Parathyroid adenoma (tissue), 2 donors: ENCODE measurements at regions not wholly inside any gene's neighbourhood (a gene's known extent, or its start where the extent isn't known, plus 50 kb on each side); places are given as distances from the start of the nearest gene placed in this dataset.

Experiments used
- H2AFZ ChIP-seq: fragments of 300-600 bp; sonication (generic); one replicate; pipeline ENCODE4 v1.7.0; 2017; ENCODE audit warnings: antibody characterized with exemption, mild to moderate bottlenecking
- H3K27ac ChIP-seq: fragments of 300-600 bp; sonication (generic); one replicate; pipeline ENCODE4 v1.7.0; 2017
- H3K27me3 ChIP-seq: fragments of 300-600 bp; sonication (generic); one replicate; pipeline ENCODE4 v1.7.0; 2017; ENCODE audit warnings: low read length; ENCODE audit not compliant: control insufficient read depth, insufficient read depth
- H3K36me3 ChIP-seq: fragments of 300-600 bp; sonication (generic); one replicate; pipeline ENCODE4 v1.7.0; 2017; ENCODE audit warnings: low read length; ENCODE audit not compliant: control insufficient read depth, insufficient read depth
- H3K4me1 ChIP-seq: fragments of 300-600 bp; sonication (generic); one replicate; pipeline ENCODE4 v1.7.0; 2017; ENCODE audit warnings: control low read depth
- H3K4me2 ChIP-seq: fragments of 300-600 bp; sonication (generic); one replicate; pipeline ENCODE4 v1.7.0; 2017; ENCODE audit warnings: low read length
- H3K4me3 ChIP-seq: fragments of 300-600 bp; sonication (generic); one replicate; pipeline ENCODE4 v1.7.0; 2017; ENCODE audit warnings: low read depth, low read length
- H3K79me2 ChIP-seq: fragments of 300-600 bp; sonication (generic); one replicate; pipeline ENCODE4 v1.7.0; 2017; ENCODE audit warnings: control low read depth
- H3K9ac ChIP-seq: fragments of 300-600 bp; sonication (generic); one replicate; pipeline ENCODE4 v1.7.0; 2017; ENCODE audit warnings: mild to moderate bottlenecking
- H3K9me3 ChIP-seq: fragments of 300-600 bp; sonication (generic); one replicate; pipeline ENCODE4 v1.7.0; 2017; ENCODE audit warnings: low read length; ENCODE audit not compliant: control insufficient read depth
- CTCF ChIP-seq: fragments of 300-600 bp; sonication (generic); IDR thresholded peaks from one replicate; pipeline ENCODE4 v1.7.0; 2017; ENCODE audit warnings: antibody characterized with exemption, mild to moderate bottlenecking
- donor health status: primary hyperparathyroidism.

- Histone ChIP-seq H2AFZ (no peak overlapping the region), H3K4me3 (no peak overlapping the region), H3K27ac (no peak overlapping the region), H3K9ac (no peak overlapping the region), H3K4me2 (no peak overlapping the region), H3K4me1 (no peaks in the 10 kb centered on the region), H3K36me3 (no peaks in the 10 kb centered on the region), H3K79me2 (no peaks in the 10 kb centered on the region), H3K27me3 (no peaks in the 10 kb centered on the region), H3K9me3 (no peaks in the 10 kb centered on the region)
- no peak for TF ChIP-seq CTCF
Observed at GRCh38 chr9:16986556-16986955, 116.1 kb upstream of the BNC2 start.

- Histone ChIP-seq H3K4me3 (no peak overlapping the region), H3K27me3 (no peaks in the 10 kb centered on the region), H3K27ac (no peak overlapping the region), H2AFZ (no peak overlapping the region), H3K36me3 (no peaks in the 10 kb centered on the region), H3K4me2 (no peak overlapping the region), H3K4me1 (no peaks in the 10 kb centered on the region), H3K9ac (no peak overlapping the region), H3K79me2 (no peaks in the 10 kb centered on the region), H3K9me3 (no peaks in the 10 kb centered on the region)
- no peak for TF ChIP-seq CTCF
Observed at GRCh38 chr9:16985559-16986348, 115.3 kb upstream of the BNC2 start.

GRCh38 chr9:16982780-16983310 is 112.4 kb upstream of the BNC2 start:
- TF ChIP-seq CTCF = no peak
- H3K4me1 ChIP-seq = no peaks in the 10 kb centered on the region
- no peak overlapping the region for H3K9ac ChIP-seq
- no peaks in the 10 kb centered on the region for H3K9me3 ChIP-seq
- H3K79me2 ChIP-seq = no peaks in the 10 kb centered on the region
- no peak overlapping the region for H3K4me2 ChIP-seq
- no peaks in the 10 kb centered on the region for H3K36me3 ChIP-seq
- no peak overlapping the region for H2AFZ ChIP-seq
- no peaks in the 10 kb centered on the region for H3K27me3 ChIP-seq
- no peak overlapping the region for H3K4me3 ChIP-seq
- no peak overlapping the region for H3K27ac ChIP-seq

- Histone ChIP-seq H3K36me3 (no peaks in the 10 kb centered on the region), H3K27ac (no peak overlapping the region), H3K9ac (no peak overlapping the region), H3K9me3 (no peaks in the 10 kb centered on the region), H3K27me3 (no peaks in the 10 kb centered on the region), H3K4me1 (no peaks in the 10 kb centered on the region), H2AFZ (no peak overlapping the region), H3K79me2 (no peaks in the 10 kb centered on the region), H3K4me3 (no peak overlapping the region), H3K4me2 (no peak overlapping the region)
- TF ChIP-seq CTCF = no peak
Observed at GRCh38 chr9:16976427-16976826, 106.0 kb upstream of the BNC2 start.

GRCh38 chr9:16974436-16974835 is 104.0 kb upstream of the BNC2 start:
- Histone ChIP-seq H3K79me2 (no peaks in the 10 kb centered on the region), H3K27me3 (no peaks in the 10 kb centered on the region), H3K9me3 (no peaks in the 10 kb centered on the region), H2AFZ (no peak overlapping the region), H3K4me3 (no peak overlapping the region), H3K36me3 (no peaks in the 10 kb centered on the region), H3K4me2 (no peak overlapping the region), H3K9ac (no peak overlapping the region), H3K27ac (no peak overlapping the region), H3K4me1 (no peaks in the 10 kb centered on the region)
- no peak for TF ChIP-seq CTCF
